ENCODE measurements at regions not wholly inside any gene's neighbourhood (a gene's known extent, or its start where the extent isn't known, plus 50 kb on each side); places are given as distances from the start of the nearest gene placed in this dataset.

- ATAC-seq, result no peak
- BruUV-seq (replicated peaks), result no TSS peak
- ChIA-PET POLR2A (no interaction called here), RAD21 (ENCODE audit: low non-redundant PET in 1 of 2, low total read pairs in 2 of 2, uncharacterized antibody in 2 of 2, unreplicated experiment in 2 of 2) (no interaction called here), CTCF (no interaction called here)
- Histone ChIP-seq H3K27ac (ENCODE audit: low read depth, low read length) (no peak overlapping the region), H3K79me2 (ENCODE audit: insufficient read depth, low read length) (no peaks in the 10 kb centered on the region), H3K4me3 (replicated peaks in 1 of 2; ENCODE audit: low read depth in 1 of 2, low read length in 2 of 2) (no peak overlapping the region), H4K20me1 (ENCODE audit: insufficient read depth) (no peaks in the 10 kb centered on the region), H3K4me2 (ENCODE audit: low read length) (no peak overlapping the region), H3K9me2 (ENCODE audit: insufficient read depth) (no peaks in the 10 kb centered on the region), H3K9ac (ENCODE audit: low read length) (no peak overlapping the region), H3K9me3 (ENCODE audit: control insufficient read depth in 1 of 2, insufficient read depth in 1 of 2, low read depth in 1 of 2, low read length in 2 of 2) (peaks cover 11 to 22% of the 10 kb centered on the region in 2 experiments; a peak in 3 of 4 replicates), H3K36me3 (ENCODE audit: control insufficient read depth in 1 of 2, insufficient read depth in 2 of 2, low read length in 2 of 2) (no peaks in the 10 kb centered on the region), H2AFZ (ENCODE audit: low read depth, low read length, poor library complexity, severe bottlenecking) (no peak overlapping the region), H3K27me3 (ENCODE audit: insufficient read depth, low read length) (no peaks in the 10 kb centered on the region), H3K4me1 (ENCODE audit: control insufficient read depth in 1 of 2, insufficient read depth in 2 of 2, low read length in 2 of 2) (no peaks in the 10 kb centered on the region)
- no peak for DNase-seq (ENCODE audit: low read depth, low spot score)
- intact Hi-C loops (cut with micrococcal nuclease), result no loop called here
- no peak for TF ChIP-seq JUND (IDR thresholded peaks at IDR 0.05)
- TF ChIP-seq SP1 (IDR thresholded peaks at IDR 0.05; ENCODE audit: low read depth), result no peak
- no peak for TF ChIP-seq SIN3A (IDR thresholded peaks at IDR 0.05; ENCODE audit: low read depth)
- no peak for TF ChIP-seq EZH2phosphoT487 (IDR thresholded peaks at IDR 0.05; ENCODE audit: borderline replicate concordance)
- TF ChIP-seq CEBPB (IDR thresholded peaks at IDR 0.05; ENCODE audit: low read depth), result no peak
- TF ChIP-seq RAD21 (IDR thresholded peaks at IDR 0.05; ENCODE audit: low read depth), result no peak
- no peak for TF ChIP-seq TCF7L2 (IDR thresholded peaks at IDR 0.05; ENCODE audit: borderline replicate concordance, extremely low read depth, insufficient read depth, insufficient read length)
- TF ChIP-seq YY1 (IDR thresholded peaks at IDR 0.05; ENCODE audit: extremely low read depth, insufficient replicate concordance, low read depth, low read length), result no peak
- no peak for TF ChIP-seq EGR1 (IDR thresholded peaks at IDR 0.05; ENCODE audit: low read depth)
- no peak for TF ChIP-seq CTCF (IDR thresholded peaks at IDR 0.05 in 2 of 3, conservative IDR thresholded peaks at IDR 0.05 in 1 of 3; ENCODE audit: borderline replicate concordance in 1 of 3, insufficient read depth in 1 of 3, low read depth in 2 of 3, low read length in 2 of 3)
- TF ChIP-seq ZFX (IDR thresholded peaks at IDR 0.05), result no peak
Measured at GRCh38 chr21:19759836-19760235, 1238.4 kb upstream of the NCAM2 start.

Measured in HCT116 (cell line).